Lower lobe of right lung (tissue), 2 donors: ENCODE measurements at regions not wholly inside any gene's neighbourhood (a gene's known extent, or its start where the extent isn't known, plus 50 kb on each side); places are given as distances from the start of the nearest gene placed in this dataset.

Experiments used
- ATAC-seq, 2 donors: fragments of 200-7000 bp; cut with Tn5 transposase; one replicate each; pipeline ENCODE4 v1.9.1; 2020 to 2022; ENCODE audit warnings: mild to moderate bottlenecking in 2 of 2, moderate library complexity in 2 of 2
- DNase-seq: peaks from one replicate; pipeline ENCODE4 v3.0.0-alpha.2; 2020
- H3K27ac ChIP-seq: fragments of 200-600 bp; one replicate; pipeline ENCODE4 v1.8.0; 2022
- H3K27me3 ChIP-seq: fragments of 200-600 bp; one replicate; pipeline ENCODE4 v1.8.0; 2022; ENCODE audit warnings: low read depth
- H3K36me3 ChIP-seq: fragments of 200-600 bp; one replicate; pipeline ENCODE4 v1.8.0; 2022; ENCODE audit warnings: mild to moderate bottlenecking
- H3K4me1 ChIP-seq: fragments of 200-600 bp; one replicate; pipeline ENCODE4 v1.8.0; 2022
- H3K4me3 ChIP-seq: fragments of 200-600 bp; one replicate; pipeline ENCODE4 v1.8.0; 2022; ENCODE audit warnings: mild to moderate bottlenecking
- H3K9me3 ChIP-seq: fragments of 200-600 bp; one replicate; pipeline ENCODE4 v1.8.0; 2022
- CTCF ChIP-seq: fragments of 200-600 bp; IDR thresholded peaks from one replicate; pipeline ENCODE4 v1.8.0; 2022; ENCODE audit warnings: antibody characterized with exemption, mild to moderate bottlenecking
- intact Hi-C: fragments of 100-400 bp; cut with DNase I; formaldehyde crosslinking; loops from one replicate; pipeline ENCODE4 v1.11.0; 2022
- donor health status: DM: no; HTN: yes; CAD: no; lungs with severe emphysema.

- no peak overlapping the region for H3K4me3 ChIP-seq
- TF ChIP-seq CTCF: no peak
- no peak overlapping the region for H3K27ac ChIP-seq
- H3K36me3 ChIP-seq: no peaks in the 10 kb centered on the region
- no peaks in the 10 kb centered on the region for H3K9me3 ChIP-seq
- no peak for ATAC-seq
- no peaks in the 10 kb centered on the region for H3K4me1 ChIP-seq
- DNase-seq: no peak
- intact Hi-C loops: no loop called here
- no peaks in the 10 kb centered on the region for H3K27me3 ChIP-seq
Measured at GRCh38 chr12:13559318-13559978, 362.9 kb downstream of the EMP1 start.

GRCh38 chr12:13552830-13553229 is 356.3 kb downstream of the EMP1 start:
- no peak overlapping the region for H3K27ac ChIP-seq
- no peak overlapping the region for H3K4me3 ChIP-seq
- intact Hi-C loops: no loop called here
- no peaks in the 10 kb centered on the region for H3K4me1 ChIP-seq
- no peak for TF ChIP-seq CTCF
- no peaks in the 10 kb centered on the region for H3K36me3 ChIP-seq
- H3K27me3 ChIP-seq: no peaks in the 10 kb centered on the region
- H3K9me3 ChIP-seq: no peaks in the 10 kb centered on the region
- DNase-seq (no peak), ATAC-seq (no peak)

- TF ChIP-seq CTCF: no peak
- Histone ChIP-seq H3K4me1 (no peaks in the 10 kb centered on the region), H3K27ac (no peak overlapping the region), H3K4me3 (no peak overlapping the region), H3K27me3 (no peaks in the 10 kb centered on the region), H3K36me3 (no peaks in the 10 kb centered on the region), H3K9me3 (no peaks in the 10 kb centered on the region)
- ATAC-seq: no peak
- intact Hi-C loops: no loop called here
- no peak for DNase-seq
Measured at GRCh38 chr12:13547283-13547682, 350.8 kb downstream of the EMP1 start.

GRCh38 chr12:13546231-13546630 is 349.7 kb downstream of the EMP1 start:
- ATAC-seq: no peak
- no peaks in the 10 kb centered on the region for H3K4me1 ChIP-seq
- DNase-seq: no peak

GRCh38 chr12:13539051-13539450 is 342.5 kb downstream of the EMP1 start:
- intact Hi-C loops: loop anchor here (10.0 kb wide), 1 partner anchor 174 kb away; no protein-coding TSS in a partner anchor
- no peak for DNase-seq
- no peak for ATAC-seq
- H3K27ac ChIP-seq: no peak overlapping the region
- no peaks in the 10 kb centered on the region for H3K4me1 ChIP-seq
- no peaks in the 10 kb centered on the region for H3K36me3 ChIP-seq
- H3K27me3 ChIP-seq: no peaks in the 10 kb centered on the region
- no peak for TF ChIP-seq CTCF
- H3K9me3 ChIP-seq: no peaks in the 10 kb centered on the region
- no peak overlapping the region for H3K4me3 ChIP-seq

More at GRCh38 chr12:13546231-13546630, 349.7 kb downstream of the EMP1 start:
- Histone ChIP-seq H3K27ac (no peak overlapping the region), H3K9me3 (no peaks in the 10 kb centered on the region), H3K36me3 (no peaks in the 10 kb centered on the region), H3K4me3 (no peak overlapping the region), H3K27me3 (no peaks in the 10 kb centered on the region)
- TF ChIP-seq CTCF: no peak
- intact Hi-C loops: no loop called here
